H9 (cell line): ENCODE measurements at regions not wholly inside any gene's neighbourhood (a gene's known extent, or its start where the extent isn't known, plus 50 kb on each side); places are given as distances from the start of the nearest gene placed in this dataset.

ENCODE experiments used
- DNase-seq: peaks from one replicate; pipeline ENCODE4 v3.0.0-alpha.2; 2017
- H2AFZ ChIP-seq: one replicate; pipeline ENCODE4 v1.6.1; 2013; ENCODE audit warnings: mild to moderate bottlenecking, low read length, control low read depth, moderate library complexity
- H2AK5ac ChIP-seq: 2 replicates; pipeline ENCODE4 v1.6.1; 2013; ENCODE audit warnings: low read length, control low read depth, mixed read lengths; ENCODE audit not compliant: insufficient read length
- H2BK120ac ChIP-seq: one replicate; pipeline ENCODE4 v1.6.1; 2013; ENCODE audit warnings: low read depth, mild to moderate bottlenecking, low read length, control low read depth, inconsistent platforms; ENCODE audit not compliant: poor library complexity, severe bottlenecking
- H2BK12ac ChIP-seq: 2 replicates; pipeline ENCODE4 v1.6.1; 2013; ENCODE audit warnings: low read length, control low read depth, mixed read lengths, low read depth; ENCODE audit not compliant: insufficient read length
- H2BK15ac ChIP-seq: 2 replicates; pipeline ENCODE4 v1.6.1; 2013; ENCODE audit warnings: low read depth, low read length, control low read depth
- H2BK20ac ChIP-seq: one replicate; pipeline ENCODE4 v1.6.1; 2013; ENCODE audit warnings: low read depth, mild to moderate bottlenecking, low read length, control low read depth, inconsistent platforms; ENCODE audit not compliant: poor library complexity, severe bottlenecking
- H2BK5ac ChIP-seq: 2 replicates; pipeline ENCODE4 v1.6.1; 2013; ENCODE audit warnings: low read length, control low read depth, mixed read lengths; ENCODE audit not compliant: insufficient read length
- H3K14ac ChIP-seq: 2 replicates; pipeline ENCODE4 v1.6.1; 2013; ENCODE audit warnings: low read length, control low read depth; ENCODE audit not compliant: insufficient read depth
- H3K18ac ChIP-seq: 2 replicates; pipeline ENCODE4 v1.6.1; 2013; ENCODE audit warnings: low read depth, mild to moderate bottlenecking, mixed read lengths, low read length, control low read depth; ENCODE audit not compliant: insufficient read length
- H3K23ac ChIP-seq: 2 replicates; pipeline ENCODE4 v1.6.1; 2013; ENCODE audit warnings: low read length, control low read depth, mixed read lengths, low read depth; ENCODE audit not compliant: insufficient read length
- H3K23me2 ChIP-seq: 2 replicates; pipeline ENCODE4 v1.6.1; 2013; ENCODE audit warnings: low read depth, mild to moderate bottlenecking, mixed read lengths, low read length, control low read depth; ENCODE audit not compliant: insufficient read length, poor library complexity, severe bottlenecking
- H3K27ac ChIP-seq: 2 replicates; pipeline ENCODE4 v1.5.1; 2013; ENCODE audit warnings: low read length, control low read depth, mixed read lengths, low read depth; ENCODE audit not compliant: insufficient read length
- H3K27me3 ChIP-seq: 2 replicates; pipeline ENCODE4 v1.6.1; 2013; ENCODE audit warnings: low read length, control low read depth, inconsistent platforms; ENCODE audit not compliant: insufficient read depth
- H3K4ac ChIP-seq: 2 replicates; pipeline ENCODE4 v1.6.1; 2013; ENCODE audit warnings: low read depth, mild to moderate bottlenecking, control low read depth, inconsistent platforms, low read length, moderate library complexity
- H3K4me1 ChIP-seq: 2 replicates; pipeline ENCODE4 v1.6.1; 2013; ENCODE audit warnings: low read length, control low read depth, inconsistent platforms; ENCODE audit not compliant: insufficient read depth
- H3K4me2 ChIP-seq: 2 replicates; pipeline ENCODE4 v1.6.1; 2013; ENCODE audit warnings: low read length, control low read depth, mixed read lengths; ENCODE audit not compliant: insufficient read length, insufficient read depth
- H3K56ac ChIP-seq: 2 replicates; pipeline ENCODE4 v1.6.1; 2013; ENCODE audit warnings: low read depth, mild to moderate bottlenecking, mixed read lengths, low read length, control low read depth; ENCODE audit not compliant: insufficient read length
- H3K79me1 ChIP-seq: 2 replicates; pipeline ENCODE4 v1.6.1; 2013; ENCODE audit warnings: low read depth, mild to moderate bottlenecking, moderate library complexity, low read length, control low read depth, inconsistent platforms; ENCODE audit not compliant: insufficient read depth, poor library complexity, severe bottlenecking
- H3K79me2 ChIP-seq: 2 replicates; pipeline ENCODE4 v1.6.1; 2013; ENCODE audit warnings: low read length, control low read depth, inconsistent platforms; ENCODE audit not compliant: insufficient read depth
- H3K9ac ChIP-seq: 2 replicates; pipeline ENCODE4 v1.6.1; 2013; ENCODE audit warnings: low read length, control low read depth, mixed read lengths; ENCODE audit not compliant: insufficient read length; ENCODE audit errors: extremely low read depth
- H3K9me3 ChIP-seq: one replicate; pipeline ENCODE4 v1.6.1; 2013; ENCODE audit warnings: low read depth, low read length, inconsistent platforms; ENCODE audit not compliant: control insufficient read depth
- H3T11ph ChIP-seq: one replicate; pipeline ENCODE4 v1.6.1; 2013; ENCODE audit warnings: mild to moderate bottlenecking, low read length, control low read depth, inconsistent platforms
- H4K20me1 ChIP-seq: one replicate; pipeline ENCODE4 v1.6.1; 2013; ENCODE audit not compliant: control insufficient read depth, insufficient read length, insufficient read depth
- H4K5ac ChIP-seq: 2 replicates; pipeline ENCODE4 v1.6.1; 2013; ENCODE audit warnings: low read depth, mild to moderate bottlenecking, mixed read lengths, low read length, control low read depth; ENCODE audit not compliant: insufficient read length
- H4K8ac ChIP-seq: replicated peaks from 2 replicates; pipeline ENCODE4 v1.6.1; 2013; ENCODE audit warnings: low read length, control low read depth, mixed read lengths, low read depth; ENCODE audit not compliant: insufficient read length
- H4K91ac ChIP-seq: 2 replicates; pipeline ENCODE4 v1.6.1; 2013; ENCODE audit warnings: low read depth, mild to moderate bottlenecking, moderate library complexity, mixed read lengths, low read length, control low read depth; ENCODE audit not compliant: insufficient read length
- H3K27ac Mint-ChIP-seq, 3 experiments: 2 replicates in 2 of 3; 3 replicates in 1 of 3; pipeline ENCODE4 v1.8.0; 2020 to 2021; ENCODE audit warnings: mixed read lengths in 3 of 3, mild to moderate bottlenecking in 1 of 3, moderate library complexity in 1 of 3
- H3K27me3 Mint-ChIP-seq: 2 replicates; pipeline ENCODE4 v1.8.0; 2021; ENCODE audit warnings: low read depth, mild to moderate bottlenecking, moderate library complexity, mixed read lengths
- H3K36me3 Mint-ChIP-seq, 3 experiments: 2 replicates in 2 of 3; 3 replicates in 1 of 3; pipeline ENCODE4 v1.8.0; 2020 to 2021; ENCODE audit warnings: low read depth in 3 of 3, mixed read lengths in 3 of 3; ENCODE audit not compliant: insufficient read depth in 1 of 3
- H3K4me1 Mint-ChIP-seq, 2 experiments: 2 replicates each; pipeline ENCODE4 v1.8.0; 2020; ENCODE audit warnings: mixed read lengths in 2 of 2
- H3K4me3 Mint-ChIP-seq, 2 experiments: 2 replicates in 1 of 2; 3 replicates in 1 of 2; pipeline ENCODE4 v1.8.0; 2020 to 2021; ENCODE audit warnings: mild to moderate bottlenecking in 2 of 2, mixed read lengths in 2 of 2, moderate library complexity in 1 of 2
- H3K9me3 Mint-ChIP-seq, 2 experiments: 2 replicates in 1 of 2; 3 replicates in 1 of 2; pipeline ENCODE4 v1.8.0; 2020; ENCODE audit warnings: mild to moderate bottlenecking in 2 of 2, mixed read lengths in 2 of 2, moderate library complexity in 1 of 2
- CTCF ChIP-seq: fragments of 200-600 bp; sonication (generic); conservative IDR thresholded peaks from 3 replicates; pipeline ENCODE4 v1.8.0; 2021; ENCODE audit warnings: antibody characterized with exemption, mild to moderate bottlenecking
- WGBS: extraction: QIAGEN DNeasy Blood & Tissue Kit; methylation state at CpG from one replicate; pipeline ENCODE4 v1.1.7; 2013; ENCODE audit warnings: missing lambda C conversion rate, low lambda C conversion rate, mixed read lengths; ENCODE audit not compliant: insufficient read length; ENCODE audit errors: extremely low coverage; 5-methylcytosine and 5-hydroxymethylcytosine counted together

GRCh38 chr5:126332326-126332725, 90.9 kb upstream of the GRAMD2B start:
- H3K4me2 ChIP-seq = no peak overlapping the region
- no peaks in the 10 kb centered on the region; the same call in none of the 2 replicates for H3K4me1 ChIP-seq
- no peaks in the 10 kb centered on the region for H3K9me3 Mint-ChIP-seq
- peaks cover 6 to 9% of the 10 kb centered on the region in 2 experiments for H3K4me1 Mint-ChIP-seq
- no peak overlapping the region for H3K4ac ChIP-seq
- no peak overlapping the region for H2AK5ac ChIP-seq
- H3K79me1 ChIP-seq = no peaks in the 10 kb centered on the region
- H2BK12ac ChIP-seq = no peak overlapping the region
- H3K14ac ChIP-seq = no peak overlapping the region
- H3K23ac ChIP-seq = no peak overlapping the region
- no peak overlapping the region for H3K18ac ChIP-seq
- no peak overlapping the region for H2AFZ ChIP-seq
- no peaks in the 10 kb centered on the region for H3K27me3 ChIP-seq
- DNase-seq = no peak
- no peaks in the 10 kb centered on the region for H3K9me3 ChIP-seq
- H3K23me2 ChIP-seq = no peaks in the 10 kb centered on the region
- H2BK20ac ChIP-seq = no peak overlapping the region
- WGBS = no CpG with 5 or more reads among the region's 1 CpG
- H3K27ac Mint-ChIP-seq = no peak overlapping the region
- no peak overlapping the region for H3K56ac ChIP-seq
- H4K91ac ChIP-seq = no peak overlapping the region
- H2BK120ac ChIP-seq = no peak overlapping the region
- H3K9ac ChIP-seq = no peak overlapping the region
- H2BK5ac ChIP-seq = no peak overlapping the region
- no peaks in the 10 kb centered on the region for H3K36me3 Mint-ChIP-seq
- no peaks in the 10 kb centered on the region for H4K20me1 ChIP-seq
- no peak overlapping the region for H3T11ph ChIP-seq
- no peaks in the 10 kb centered on the region for H3K27me3 Mint-ChIP-seq
- H3K27ac ChIP-seq = no peak overlapping the region
- no peak overlapping the region for H4K8ac ChIP-seq
- no peaks in the 10 kb centered on the region for H3K79me2 ChIP-seq
- no peak overlapping the region for H4K5ac ChIP-seq
- TF ChIP-seq CTCF = no peak
- H2BK15ac ChIP-seq = no peak overlapping the region
- H3K4me3 Mint-ChIP-seq = no peak overlapping the region
